OCI-LY3 (cell line): ENCODE measurements at regions not wholly inside any gene's neighbourhood (a gene's known extent, or its start where the extent isn't known, plus 50 kb on each side); places are given as distances from the start of the nearest gene placed in this dataset.

Experiments
- H2AFZ ChIP-seq: fragments of 200-600, 300-600 bp; shearing (Covaris generic); 2 replicates; pipeline ENCODE4 v1.6.0; 2014; ENCODE audit warnings: antibody characterized with exemption, low read depth, low read length
- H3K27ac ChIP-seq: fragments of 200-600, 300-600 bp; sonication (generic); 2 replicates; pipeline ENCODE4 v1.5.1; 2014; ENCODE audit warnings: mild to moderate bottlenecking, low read length, moderate library complexity, mixed read lengths
- H3K27me3 ChIP-seq: fragments of 200-600, 300-600 bp; sonication (generic); 2 replicates; pipeline ENCODE4 v1.6.1; 2014; ENCODE audit warnings: low read depth, low read length, mixed read lengths
- H3K36me3 ChIP-seq: fragments of 200-600, 300-600 bp; sonication (generic); replicated peaks from 2 replicates; pipeline ENCODE3; 2014; ENCODE audit warnings: low read depth, low read length, mixed read lengths
- H3K4me1 ChIP-seq: fragments of 300-600, 200-600 bp; sonication (generic); 2 replicates; pipeline ENCODE4 v1.6.1; 2014; ENCODE audit warnings: low read length, mixed read lengths
- H3K4me2 ChIP-seq: fragments of 200-600, 300-600 bp; sonication (generic); 2 replicates; pipeline ENCODE4 v1.6.1; 2014; ENCODE audit warnings: low read length, mixed read lengths
- H3K4me3 ChIP-seq: fragments of 300-600, 200-600 bp; sonication (generic); 2 replicates; pipeline ENCODE4 v1.5.1; 2014; ENCODE audit warnings: antibody characterized with exemption, mild to moderate bottlenecking, low read length, moderate library complexity
- H3K79me2 ChIP-seq: fragments of 300-600, 200-600 bp; shearing (Covaris generic); 2 replicates; pipeline ENCODE4 v1.6.1; 2014; ENCODE audit warnings: mild to moderate bottlenecking, low read length, mixed read lengths
- H3K9ac ChIP-seq: fragments of 300-600, 200-600 bp; shearing (Covaris generic); 2 replicates; pipeline ENCODE4 v1.6.0; 2014; ENCODE audit warnings: mild to moderate bottlenecking, low read length, moderate library complexity
- H3K9me3 ChIP-seq: fragments of 200-600, 300-600 bp; shearing (Covaris generic); 2 replicates; pipeline ENCODE4 v1.6.1; 2014; ENCODE audit warnings: low read length, mixed read lengths; ENCODE audit not compliant: insufficient read depth
- H4K20me1 ChIP-seq: fragments of 200-600, 300-600 bp; sonication (generic); 2 replicates; pipeline ENCODE4 v1.6.1; 2016; ENCODE audit warnings: low read length, mixed read lengths; ENCODE audit not compliant: insufficient read depth
- EZH2phosphoT487 ChIP-seq: fragments of 200-600 bp; shearing (Covaris generic); IDR thresholded peaks from 2 replicates; pipeline ENCODE4 v1.6.1; 2018; ENCODE audit warnings: antibody characterized with exemption, mixed run types, low read depth
- TF ChIP-seq, protein P1 (sequence below): fragments of 200-600, 300-600 bp; sonication (generic); IDR thresholded peaks from 2 replicates; pipeline ENCODE4 v1.5.1; 2014; ENCODE audit warnings: antibody characterized with exemption, low read length, low read depth

DNA sequence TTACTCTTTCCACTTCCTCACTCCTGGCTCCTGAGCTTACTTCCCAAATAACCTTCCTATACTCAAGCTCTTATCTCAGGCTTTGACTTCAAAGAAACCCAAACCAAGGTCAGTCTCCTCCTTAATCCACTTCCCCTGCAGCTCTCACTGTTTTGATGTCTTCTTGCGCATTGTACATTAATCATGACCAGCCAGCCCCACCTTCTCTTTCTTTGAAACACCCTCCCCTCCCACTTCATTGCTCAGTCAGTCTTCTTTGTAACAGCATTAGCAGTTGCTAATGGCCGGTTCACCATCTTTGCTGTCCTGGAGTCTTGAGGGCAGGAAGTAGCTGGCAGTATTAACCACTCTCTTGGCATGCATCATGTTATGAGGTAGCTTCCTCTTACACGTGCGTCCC lies 57.9 kb upstream of the CHCHD3 start:
- Histone ChIP-seq H3K27me3 (peaks cover 68% of the 10 kb centered on the region), H3K4me2 (no peak overlapping the region), H2AFZ (no peak overlapping the region)

GRCh38 chr7:133140994-133141595 lies 59.2 kb upstream of the CHCHD3 start:
- Histone ChIP-seq H3K27ac (no peak overlapping the region), H3K79me2 (no peaks in the 10 kb centered on the region), H4K20me1 (no peaks in the 10 kb centered on the region), H3K27me3 (peaks cover 61% of the 10 kb centered on the region), H3K4me3 (no peak overlapping the region), H3K4me2 (no peak overlapping the region), H3K36me3 (no peaks in the 10 kb centered on the region), H3K9ac (no peak overlapping the region), H3K4me1 (peaks cover 5% of the 10 kb centered on the region), H2AFZ (no peak overlapping the region), H3K9me3 (no peaks in the 10 kb centered on the region)
- TF ChIP-seq EZH2phosphoT487 = no peak
- TF ChIP-seq, protein P1, sequence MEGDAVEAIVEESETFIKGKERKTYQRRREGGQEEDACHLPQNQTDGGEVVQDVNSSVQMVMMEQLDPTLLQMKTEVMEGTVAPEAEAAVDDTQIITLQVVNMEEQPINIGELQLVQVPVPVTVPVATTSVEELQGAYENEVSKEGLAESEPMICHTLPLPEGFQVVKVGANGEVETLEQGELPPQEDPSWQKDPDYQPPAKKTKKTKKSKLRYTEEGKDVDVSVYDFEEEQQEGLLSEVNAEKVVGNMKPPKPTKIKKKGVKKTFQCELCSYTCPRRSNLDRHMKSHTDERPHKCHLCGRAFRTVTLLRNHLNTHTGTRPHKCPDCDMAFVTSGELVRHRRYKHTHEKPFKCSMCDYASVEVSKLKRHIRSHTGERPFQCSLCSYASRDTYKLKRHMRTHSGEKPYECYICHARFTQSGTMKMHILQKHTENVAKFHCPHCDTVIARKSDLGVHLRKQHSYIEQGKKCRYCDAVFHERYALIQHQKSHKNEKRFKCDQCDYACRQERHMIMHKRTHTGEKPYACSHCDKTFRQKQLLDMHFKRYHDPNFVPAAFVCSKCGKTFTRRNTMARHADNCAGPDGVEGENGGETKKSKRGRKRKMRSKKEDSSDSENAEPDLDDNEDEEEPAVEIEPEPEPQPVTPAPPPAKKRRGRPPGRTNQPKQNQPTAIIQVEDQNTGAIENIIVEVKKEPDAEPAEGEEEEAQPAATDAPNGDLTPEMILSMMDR = no peak

More for the DNA sequence above, 57.9 kb upstream of the CHCHD3 start:
- H3K79me2 ChIP-seq = no peaks in the 10 kb centered on the region
- no peaks in the 10 kb centered on the region for H3K9me3 ChIP-seq
- peaks cover 5% of the 10 kb centered on the region for H3K4me1 ChIP-seq
- H3K9ac ChIP-seq = no peak overlapping the region
- TF ChIP-seq, protein P1 = no peak
- TF ChIP-seq EZH2phosphoT487 = no peak
- no peaks in the 10 kb centered on the region for H3K36me3 ChIP-seq
- H3K4me3 ChIP-seq = no peak overlapping the region
- H4K20me1 ChIP-seq = no peaks in the 10 kb centered on the region
- no peak overlapping the region for H3K27ac ChIP-seq

DNA sequence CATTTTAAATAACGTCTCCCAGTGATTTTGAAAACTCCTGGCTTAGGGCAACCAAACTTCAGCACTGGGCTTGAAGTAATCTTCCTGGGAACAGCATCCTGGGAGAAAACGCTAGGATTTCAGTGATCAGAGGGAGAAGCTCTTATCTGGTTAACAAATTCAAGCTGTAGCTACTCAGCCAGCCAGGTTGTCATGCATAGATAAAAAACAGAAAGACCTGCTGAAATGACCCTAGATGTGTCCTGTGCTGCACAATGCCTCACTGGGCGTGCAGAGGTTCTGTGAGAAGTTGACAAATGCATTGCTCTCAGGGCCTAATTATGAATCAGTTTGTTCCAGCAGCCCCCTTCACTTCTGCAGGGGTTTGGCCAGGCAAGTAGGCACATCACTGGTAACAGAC lies 68.9 kb upstream of the CHCHD3 start:
- no peaks in the 10 kb centered on the region for H3K4me1 ChIP-seq
- peaks cover 69% of the 10 kb centered on the region for H3K27me3 ChIP-seq
- no peak overlapping the region for H3K4me3 ChIP-seq
- no peaks in the 10 kb centered on the region for H3K9me3 ChIP-seq
- H3K27ac ChIP-seq = no peak overlapping the region
- no peak overlapping the region for H3K9ac ChIP-seq
- H4K20me1 ChIP-seq = no peaks in the 10 kb centered on the region
- H3K79me2 ChIP-seq = no peaks in the 10 kb centered on the region
- H3K36me3 ChIP-seq = no peaks in the 10 kb centered on the region
- no peak overlapping the region for H3K4me2 ChIP-seq
- TF ChIP-seq, protein P1 = no peak
- TF ChIP-seq EZH2phosphoT487 = no peak
- no peak overlapping the region for H2AFZ ChIP-seq

DNA sequence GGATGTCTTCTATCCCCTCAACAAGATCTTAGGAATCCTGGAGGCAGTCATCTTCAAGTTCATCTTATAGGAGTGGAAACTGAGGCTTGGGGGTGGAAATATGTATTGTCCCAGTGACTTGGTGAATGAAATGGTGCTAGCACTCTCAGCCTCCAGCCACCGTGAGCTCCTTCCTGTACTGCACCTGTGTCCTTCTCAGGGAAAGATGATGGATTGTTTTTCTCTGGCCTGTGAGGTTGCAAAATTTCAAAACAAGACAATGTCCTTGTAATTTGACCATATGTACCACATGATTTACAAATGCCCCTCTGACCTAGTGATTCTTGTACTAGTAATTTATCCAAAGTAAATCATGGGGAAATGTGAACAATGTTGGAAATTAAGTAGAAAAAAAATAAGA lies 71.0 kb upstream of the CHCHD3 start:
- Histone ChIP-seq H4K20me1 (0 out of 2 replicates have a peak, but pooled peaks cover 2% of the 10 kb centered on the region), H3K27me3 (peaks cover 67% of the 10 kb centered on the region), H3K9ac (no peak overlapping the region), H3K27ac (no peak overlapping the region), H3K79me2 (no peaks in the 10 kb centered on the region), H3K36me3 (no peaks in the 10 kb centered on the region), H3K4me3 (no peak overlapping the region), H3K4me2 (no peak overlapping the region), H3K4me1 (no peaks in the 10 kb centered on the region), H3K9me3 (no peaks in the 10 kb centered on the region), H2AFZ (no peak overlapping the region)
- TF ChIP-seq, protein P1 = no peak
- no peak for TF ChIP-seq EZH2phosphoT487
